GM19023 (cell line): ENCODE measurements at regions not wholly inside any gene's neighbourhood (a gene's known extent, or its start where the extent isn't known, plus 50 kb on each side); places are given as distances from the start of the nearest gene placed in this dataset.

Experiments used
- ATAC-seq: cut with Tn5 transposase; IDR thresholded peaks from one replicate; pipeline ENCODE4 v1.9.1; 2021; ENCODE audit warnings: mild to moderate bottlenecking, moderate library complexity; ENCODE audit not compliant: unreplicated experiment

DNA sequence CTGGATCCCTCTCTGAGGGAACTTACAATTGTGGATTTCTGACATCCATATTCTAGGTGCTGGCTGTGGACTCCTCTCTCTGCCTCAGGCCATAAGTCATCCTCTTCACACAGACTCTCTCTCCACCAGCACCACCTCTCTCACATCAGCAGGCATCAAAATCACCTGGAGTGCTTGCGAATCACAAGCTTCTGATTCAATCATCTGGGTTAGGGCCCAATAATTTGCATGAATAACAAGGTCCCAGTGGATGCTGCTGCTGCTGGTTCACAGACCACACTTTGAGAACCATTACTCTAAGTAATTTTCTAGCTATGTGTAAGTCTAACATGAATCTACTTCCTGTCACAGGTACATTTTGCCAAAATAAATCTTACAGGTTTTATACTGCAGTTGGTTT, 214.9 kb downstream of the DSEL start:
- no peak for ATAC-seq

DNA sequence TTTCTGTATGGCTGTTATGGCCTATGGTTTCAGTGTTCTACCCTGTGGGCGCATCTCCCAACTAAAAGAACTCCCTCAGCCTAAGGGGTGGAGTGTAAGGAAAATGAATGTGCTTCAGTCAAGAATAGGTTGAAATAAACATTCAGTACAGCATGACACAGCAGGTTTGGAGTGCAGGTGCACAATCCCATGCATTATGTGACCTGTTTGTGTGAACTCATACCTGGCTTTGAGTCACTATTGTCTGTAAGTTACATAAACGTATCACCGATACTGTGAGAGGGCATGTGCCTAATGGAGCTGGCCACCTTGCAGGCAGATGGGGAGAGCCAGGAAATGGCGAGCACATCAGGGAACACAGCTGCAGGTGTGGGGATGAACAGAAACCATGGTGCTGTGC, 216.0 kb downstream of the DSEL start:
- no peak for ATAC-seq

DNA sequence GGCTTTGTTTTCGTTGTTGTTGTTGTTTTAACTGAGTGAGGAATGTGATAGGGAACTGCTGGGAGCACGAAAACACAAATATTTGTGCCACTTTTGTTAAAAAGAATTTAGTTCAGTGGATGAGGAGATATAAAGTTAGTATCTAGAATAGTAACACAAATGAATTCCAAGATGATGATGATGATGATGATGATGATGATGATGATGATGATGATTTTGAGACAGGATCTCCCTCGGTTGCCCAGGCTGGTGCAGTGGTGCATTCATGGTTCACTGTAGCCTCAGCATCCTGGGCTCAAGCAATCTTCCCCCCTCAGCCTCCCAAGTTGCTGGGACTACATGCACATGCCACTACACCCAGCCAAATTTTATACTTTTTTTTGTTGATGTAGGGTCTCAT, 223.7 kb downstream of the DSEL start:
- no peak for ATAC-seq

DNA sequence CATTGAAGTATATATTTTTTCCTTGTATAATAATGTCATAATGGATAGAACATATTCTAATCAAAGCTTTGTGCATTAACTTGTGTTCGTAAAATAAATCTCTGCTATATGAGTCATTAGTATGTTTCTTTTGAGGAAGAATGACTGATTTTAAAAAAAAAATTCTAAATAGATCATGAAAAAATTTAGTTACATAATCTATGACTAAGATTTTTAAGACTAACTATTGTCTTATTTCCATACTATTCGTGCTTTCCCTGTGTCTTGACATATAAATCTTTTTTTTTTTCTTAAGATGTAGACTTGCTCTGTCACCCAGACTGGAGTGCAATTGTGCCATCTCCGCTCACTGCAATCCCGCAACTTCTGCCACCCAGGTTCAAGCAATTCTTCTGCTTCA, 226.1 kb downstream of the DSEL start:
- ATAC-seq = no peak

DNA sequence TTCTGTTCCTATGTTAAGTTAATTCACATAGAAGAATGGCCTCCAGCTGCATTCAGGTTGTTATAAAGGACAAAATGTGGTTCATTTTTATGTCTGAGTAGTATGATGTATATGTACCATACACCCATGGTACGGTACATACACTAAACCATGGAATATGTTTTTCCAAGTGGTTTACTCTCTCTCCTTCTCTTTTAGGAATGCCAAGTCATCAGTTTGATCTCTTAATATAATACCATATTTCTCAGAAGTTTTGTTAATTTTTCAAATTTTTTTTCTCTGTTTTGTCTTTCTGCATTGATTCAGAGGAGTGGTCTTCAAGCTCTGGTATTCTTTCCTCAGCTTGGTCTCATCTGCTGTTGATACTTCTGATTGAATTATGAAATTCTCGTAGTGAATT, 230.9 kb downstream of the DSEL start:
- ATAC-seq = no peak

DNA sequence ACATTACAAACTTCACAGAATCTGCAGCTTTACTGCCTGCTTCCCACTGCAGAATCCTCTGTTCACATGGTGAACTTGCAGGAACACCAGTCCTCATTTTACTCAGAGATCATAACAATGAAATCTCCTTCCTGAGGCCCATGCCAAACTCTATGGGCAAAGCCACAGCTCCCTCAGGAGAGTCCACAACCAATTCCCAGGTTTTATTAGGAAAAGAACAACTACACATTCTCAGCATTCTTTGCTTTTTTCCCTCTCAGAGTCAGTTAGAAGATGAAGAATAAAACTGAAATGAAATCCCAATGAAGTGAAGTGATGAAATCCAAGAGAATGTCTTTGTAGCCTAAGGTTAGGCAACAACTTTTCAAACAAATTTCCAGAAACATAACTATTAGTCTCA, 233.7 kb downstream of the DSEL start:
- ATAC-seq = no peak

DNA sequence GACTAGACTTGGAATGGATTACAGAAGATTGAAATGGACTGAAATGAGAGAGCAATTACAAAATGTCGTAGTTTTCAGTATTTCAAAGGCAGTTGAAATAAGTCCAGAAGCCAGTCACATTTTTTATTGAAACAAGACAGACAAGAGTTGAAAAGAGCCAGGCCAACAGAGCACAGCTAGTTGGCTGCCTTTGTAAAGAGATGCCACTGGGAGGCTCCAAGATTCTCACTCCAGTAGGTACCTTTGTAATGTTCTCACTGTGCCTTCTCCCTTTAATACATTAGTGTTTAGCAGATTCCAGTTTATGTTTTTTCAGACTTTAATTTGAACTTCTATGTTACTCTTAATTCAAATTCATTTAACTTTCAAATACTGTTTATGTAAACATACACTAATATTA, 234.8 kb downstream of the DSEL start:
- no peak for ATAC-seq

DNA sequence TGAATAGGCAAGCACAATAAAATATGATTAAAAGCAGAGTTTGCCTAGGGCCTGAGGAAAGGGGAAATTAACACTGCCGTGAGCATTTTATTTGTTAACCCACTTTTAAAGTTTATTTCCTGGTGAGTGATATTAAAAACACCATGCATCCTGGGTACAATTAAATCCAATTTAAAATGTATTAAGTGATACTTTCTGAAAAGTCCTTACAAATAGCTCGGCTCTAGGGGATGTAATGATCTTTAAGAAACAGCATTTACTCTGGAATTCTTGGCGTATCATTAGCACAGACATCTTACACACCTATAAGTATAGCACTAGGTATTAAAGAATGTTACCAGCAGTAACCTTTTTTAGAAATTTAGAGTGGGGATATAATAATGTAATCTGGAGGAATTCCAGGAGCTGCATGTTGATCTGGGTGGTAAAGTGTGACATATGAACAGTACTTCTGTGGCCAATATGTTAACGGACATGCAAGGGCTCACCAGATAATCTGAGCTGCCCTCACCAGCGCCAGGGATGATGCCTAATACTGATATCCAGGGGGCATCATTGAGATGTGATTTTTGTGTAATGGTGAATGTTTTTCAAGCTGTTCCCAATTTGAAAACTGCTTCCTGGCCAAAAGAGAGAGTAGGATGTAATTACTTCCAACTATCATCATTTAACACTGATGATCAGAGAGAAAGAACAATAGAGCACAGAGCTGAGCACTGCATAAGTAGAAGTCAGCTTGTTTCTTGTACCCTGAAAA, 235.9 kb downstream of the DSEL start:
- no peak for ATAC-seq

DNA sequence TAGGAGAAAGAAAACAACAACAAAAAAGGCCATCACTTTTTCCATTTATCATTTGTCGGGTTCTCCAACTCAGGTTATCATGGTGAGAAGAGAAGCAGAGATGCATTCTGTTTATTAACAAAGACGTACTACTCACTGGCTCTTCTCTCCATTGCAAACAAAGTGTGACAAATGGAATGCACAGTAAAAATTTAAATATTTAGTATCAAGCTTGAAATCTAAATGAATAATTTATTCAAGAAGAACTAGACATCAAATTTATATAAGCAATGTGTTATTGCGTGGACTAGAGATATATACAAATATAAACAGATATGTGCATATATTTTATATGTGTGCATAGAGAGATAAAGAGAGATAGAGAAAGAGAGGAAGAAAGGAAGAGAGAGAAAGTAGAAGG, 236.5 kb downstream of the DSEL start:
- ATAC-seq = no peak

DNA sequence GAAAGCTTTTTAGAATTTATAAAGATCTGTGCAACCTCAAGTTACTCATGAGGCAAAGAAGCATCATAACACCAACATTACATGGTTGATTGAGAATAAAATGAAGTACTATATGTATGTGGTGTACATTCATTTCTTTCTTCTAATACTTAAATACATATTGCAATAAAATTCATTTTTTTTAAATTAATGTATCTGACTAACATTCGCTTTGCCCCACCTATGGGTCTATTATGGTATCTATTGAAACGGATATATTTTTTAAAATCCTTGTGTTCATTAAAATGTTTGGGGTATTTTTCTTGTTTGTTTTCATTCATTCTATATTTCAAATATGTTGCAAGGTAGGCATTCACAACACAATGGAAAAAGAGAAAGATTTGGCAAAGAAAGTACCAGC, 237.5 kb downstream of the DSEL start:
- ATAC-seq = no peak

DNA sequence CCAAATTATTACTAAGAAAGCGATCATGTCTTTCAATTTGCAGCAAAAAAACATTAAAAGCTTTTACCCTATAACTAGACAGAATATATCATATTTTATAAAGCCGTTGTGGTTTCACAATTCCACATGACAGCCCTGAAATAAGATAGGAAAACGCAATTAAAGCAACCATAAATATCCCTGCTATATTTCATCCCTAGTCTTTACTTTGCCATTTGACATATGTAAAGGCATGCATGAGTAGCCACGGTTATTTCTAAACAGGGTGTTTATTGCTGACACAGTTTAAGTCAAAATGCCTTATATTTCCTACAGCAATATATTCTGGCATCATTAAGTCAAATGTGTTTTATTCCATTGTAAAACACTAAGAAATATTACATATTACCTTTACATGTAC, 239.9 kb downstream of the DSEL start:
- no peak for ATAC-seq

DNA sequence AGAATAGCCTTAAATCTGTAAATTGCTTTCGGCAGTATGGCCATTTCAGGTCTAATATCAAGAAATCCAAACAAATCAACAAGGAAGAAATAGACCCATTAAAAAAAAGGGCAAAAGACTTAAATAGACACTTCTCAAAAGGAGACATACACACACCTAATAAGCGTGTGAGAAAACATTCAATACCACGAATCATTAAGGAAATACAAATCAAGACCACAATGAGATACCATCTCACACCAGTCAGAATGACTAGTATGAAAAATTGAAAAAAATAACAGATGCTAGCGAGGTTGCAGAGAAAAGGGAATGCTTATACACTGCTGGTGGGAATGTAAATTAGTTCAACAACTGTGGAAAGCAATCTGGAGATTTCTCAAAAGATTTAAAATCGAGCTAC, 243.2 kb downstream of the DSEL start:
- no peak for ATAC-seq

DNA sequence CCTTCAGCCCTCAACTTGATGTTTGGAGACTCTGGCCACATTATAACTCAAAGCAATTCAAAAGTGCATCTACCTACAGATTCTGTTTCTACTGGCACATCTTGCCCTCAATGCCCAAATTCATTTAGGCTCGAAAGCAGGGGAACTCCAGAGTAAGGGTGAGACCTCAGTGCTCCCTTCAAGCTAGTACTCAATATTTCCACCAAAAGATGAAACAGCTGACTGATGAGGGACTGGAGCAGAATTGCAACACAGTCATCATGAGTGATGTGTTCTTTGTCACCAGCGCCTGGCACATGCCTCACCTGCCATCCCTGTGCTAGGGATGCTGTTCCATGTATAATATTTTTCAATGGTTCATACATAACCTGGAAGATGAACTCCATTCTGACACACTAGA, 247.3 kb downstream of the DSEL start:
- no peak for ATAC-seq

DNA sequence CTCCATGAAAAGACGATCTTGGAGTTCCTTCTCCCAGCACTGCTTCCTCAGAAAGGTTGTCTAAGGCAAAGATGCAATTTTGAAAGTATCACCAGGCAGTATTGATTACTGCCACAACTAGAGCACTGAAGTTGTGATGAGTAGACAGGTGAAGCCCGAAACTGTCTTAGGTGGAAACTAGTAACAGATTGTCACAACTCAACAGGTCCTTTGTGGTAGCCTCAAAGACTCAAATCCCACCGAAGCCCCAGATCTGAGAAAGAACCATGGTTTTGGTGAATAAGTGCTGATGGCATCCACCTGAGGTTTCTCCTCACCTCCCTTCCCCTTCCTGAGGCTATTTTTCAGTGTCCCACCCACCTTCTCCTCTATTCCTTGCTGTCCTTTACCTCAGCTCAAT, 248.0 kb downstream of the DSEL start:
- no peak for ATAC-seq

DNA sequence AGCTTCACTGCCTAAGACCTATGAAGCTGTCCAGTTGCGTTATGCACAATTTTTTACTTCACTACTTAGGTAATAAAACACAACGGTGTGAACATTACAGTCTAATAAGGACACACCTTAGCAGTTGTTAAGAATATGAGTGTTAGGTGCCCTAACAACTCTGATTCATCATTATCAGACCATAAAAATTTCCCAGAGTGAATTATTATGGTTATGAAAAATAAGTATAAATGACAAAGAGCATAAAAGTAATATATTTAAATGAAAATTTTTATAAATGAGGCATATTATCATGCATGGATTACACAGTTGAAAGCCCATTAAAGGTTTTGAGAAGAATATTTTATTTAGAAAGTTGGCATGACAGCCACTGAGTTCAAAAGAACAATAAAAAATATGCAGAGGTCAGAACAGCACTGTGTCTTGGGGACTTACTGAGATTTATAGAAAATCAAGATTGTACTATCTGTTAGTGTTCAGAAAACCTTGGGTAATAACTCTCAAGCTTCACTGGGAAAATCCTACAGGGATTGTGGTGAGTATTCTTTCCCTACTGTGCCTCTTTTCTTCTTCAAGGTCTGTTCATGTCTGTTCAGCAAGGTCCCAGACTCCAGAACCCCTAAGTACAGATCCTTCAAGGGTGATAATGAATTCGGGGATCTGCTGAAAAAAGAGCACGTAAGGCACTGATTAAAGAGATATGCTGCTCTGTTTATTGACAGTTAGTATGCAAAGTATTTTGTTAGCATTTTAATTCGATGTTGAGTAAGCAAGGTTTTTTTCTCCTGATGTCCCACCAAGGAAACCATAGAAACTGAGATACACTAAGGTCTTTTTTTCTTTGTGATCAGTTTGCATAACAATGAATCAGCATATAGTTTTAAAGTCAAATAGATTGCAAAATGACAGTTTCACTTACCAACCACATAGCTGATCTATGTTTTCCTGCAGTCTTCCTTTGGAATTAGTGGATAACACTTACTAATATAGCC, 250.0 kb downstream of the DSEL start:
- no peak for ATAC-seq

DNA sequence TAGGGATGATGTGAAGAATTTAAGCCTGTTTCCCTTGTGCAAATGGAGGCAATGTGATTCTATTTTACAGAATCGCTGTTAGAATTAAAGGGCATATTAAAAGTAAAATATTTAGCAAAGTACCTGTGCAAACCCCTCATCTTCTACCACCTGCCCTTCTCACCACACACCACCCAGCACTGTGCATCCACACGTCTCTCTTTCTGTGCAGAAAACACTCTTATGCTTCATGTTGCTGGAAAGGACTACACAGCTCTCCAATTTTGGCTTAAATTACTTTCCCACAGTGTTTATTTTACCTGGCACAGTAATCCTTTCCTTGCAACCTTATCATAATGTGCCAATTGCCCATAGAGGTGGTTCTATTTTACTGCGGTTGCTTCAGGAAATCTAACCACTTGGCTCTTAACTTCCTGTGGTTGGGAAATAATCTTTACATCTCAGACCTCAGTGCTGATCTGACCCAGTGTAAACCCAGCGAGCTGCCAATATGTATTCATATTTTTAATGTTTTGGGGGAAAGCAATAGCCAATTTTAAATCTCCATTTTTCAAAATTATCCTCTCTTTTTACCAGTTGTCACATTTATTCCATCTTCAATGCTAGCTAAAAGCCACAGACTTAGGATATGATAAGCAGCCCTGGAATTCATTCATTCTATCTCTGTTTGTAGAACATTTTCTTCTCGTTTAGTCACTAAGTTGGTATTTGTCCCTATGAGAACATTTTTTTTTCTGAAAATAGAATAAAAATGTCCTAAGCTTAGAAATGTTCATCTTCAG, 250.9 kb downstream of the DSEL start:
- no peak for ATAC-seq

DNA sequence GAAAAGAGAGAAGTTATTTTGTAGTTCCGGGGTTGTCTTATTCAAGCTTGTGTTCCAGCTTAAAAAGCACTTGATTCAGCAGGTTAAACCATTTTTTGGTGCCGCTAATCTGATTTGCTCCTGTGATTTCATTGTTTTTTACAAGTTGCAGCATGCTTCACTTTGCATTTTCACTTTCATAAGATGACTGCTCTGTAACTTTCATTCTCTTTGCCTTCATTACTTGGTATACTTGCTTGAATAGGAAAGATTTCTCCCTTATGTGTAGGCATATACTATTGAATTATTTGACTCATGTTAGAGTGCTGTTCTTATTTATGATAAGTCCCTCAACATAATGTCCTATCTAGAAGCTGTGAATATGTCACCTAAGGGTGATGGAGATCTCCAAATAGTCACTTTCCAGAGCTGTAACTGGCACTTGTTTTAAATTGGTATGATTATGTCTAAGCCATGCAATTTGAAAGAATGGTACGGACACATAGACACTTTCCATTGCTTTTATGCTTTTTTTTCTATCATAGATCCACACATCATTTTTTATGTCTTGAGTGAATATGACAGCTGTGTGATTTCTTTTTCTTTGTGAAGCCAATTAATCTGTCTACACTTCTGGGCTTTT, 254.5 kb downstream of the DSEL start:
- ATAC-seq = no peak

DNA sequence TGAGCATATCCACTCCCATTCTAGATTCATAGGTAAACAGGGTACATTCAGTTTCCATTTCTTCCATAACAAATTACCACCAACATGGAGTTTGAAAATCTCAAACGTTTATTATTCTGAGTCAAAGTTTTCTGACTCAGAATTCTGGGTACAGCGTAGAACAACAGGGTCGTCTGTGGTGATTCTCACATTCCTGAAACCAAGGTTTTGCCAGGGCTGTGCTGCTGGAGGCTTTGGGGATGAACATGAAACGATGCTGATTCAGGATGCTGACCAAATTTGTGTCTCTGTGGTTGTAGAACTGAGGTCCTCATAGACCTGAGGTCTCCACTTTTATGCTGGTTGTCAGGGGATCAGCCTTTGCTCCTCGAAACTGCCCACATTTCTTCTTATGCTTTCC, 255.7 kb downstream of the DSEL start:
- ATAC-seq = no peak

DNA sequence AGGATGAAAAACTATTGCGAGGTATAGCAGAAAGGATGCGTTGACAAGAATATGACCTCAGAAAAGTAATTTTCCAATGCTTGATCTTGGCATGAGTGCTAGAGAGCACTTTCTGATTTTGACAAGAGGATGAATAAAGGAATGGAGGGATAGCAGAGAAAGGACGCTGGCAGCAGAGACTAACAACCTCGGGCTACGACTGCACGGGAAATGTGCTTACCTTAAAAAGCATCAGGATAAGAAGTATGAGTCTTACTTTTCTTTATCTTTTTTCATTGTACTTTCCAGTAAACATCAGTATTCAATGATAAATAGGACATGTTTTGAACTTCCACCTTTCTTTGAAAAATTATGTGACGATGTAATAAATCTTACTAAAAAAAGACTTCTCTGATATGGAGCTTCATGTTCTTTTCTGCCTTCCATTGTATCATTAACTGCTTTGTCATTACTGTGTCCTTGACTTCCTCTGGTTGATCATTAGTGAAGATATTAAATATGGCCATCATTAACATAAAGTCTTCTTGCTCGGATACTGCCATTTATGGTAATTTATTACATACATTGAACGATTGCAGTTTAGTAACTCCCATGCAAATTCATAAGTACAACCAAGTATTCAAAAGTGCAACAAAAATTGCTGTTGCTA, 265.6 kb downstream of the DSEL start:
- no peak for ATAC-seq

DNA sequence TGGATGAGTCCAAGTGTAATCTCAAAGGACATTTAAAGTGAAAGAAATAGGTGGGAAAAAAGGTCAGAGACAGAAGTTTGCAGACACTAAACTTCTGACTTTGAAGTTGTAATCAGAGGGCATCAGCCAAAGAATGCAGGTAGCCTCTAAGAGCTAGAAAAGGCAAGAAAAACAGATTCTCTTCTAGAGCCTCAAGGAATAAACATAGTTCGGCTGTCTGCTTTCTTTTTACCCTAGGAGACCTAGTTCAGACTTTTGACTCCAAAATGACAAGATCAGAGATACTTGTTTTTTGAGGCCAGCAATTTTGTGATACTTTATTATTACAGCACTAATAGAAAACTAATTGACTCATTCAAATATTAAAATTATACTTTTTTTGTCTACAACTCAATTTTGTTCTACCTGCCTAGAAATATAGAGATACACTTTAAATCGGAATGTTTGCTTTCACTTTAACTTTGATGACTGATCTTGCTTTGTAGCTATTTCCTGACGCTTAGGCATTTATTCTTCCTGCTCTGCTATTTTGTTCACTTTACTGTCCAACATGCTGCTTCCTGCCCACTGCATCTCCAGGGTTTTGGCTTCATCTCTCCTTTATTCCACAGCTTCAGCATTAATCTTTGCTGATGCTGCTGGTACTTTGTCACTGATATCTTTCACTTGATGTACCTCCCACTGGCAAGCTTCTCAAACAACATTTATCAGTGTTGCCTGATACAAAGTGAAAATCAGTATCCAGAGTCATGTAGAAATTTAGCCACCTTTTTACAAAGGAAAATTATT, 272.5 kb downstream of the DSEL start:
- no peak for ATAC-seq
